Right lobe of liver (tissue), 6 donors: ENCODE measurements at regions not wholly inside any gene's neighbourhood (a gene's known extent, or its start where the extent isn't known, plus 50 kb on each side); places are given as distances from the start of the nearest gene placed in this dataset.

Experiments
- ATAC-seq, 4 donors: fragments of 200-7000 bp; cut with Tn5 transposase; one replicate each; pipeline ENCODE4 v1.9.1; 2020; ENCODE audit warnings: mild to moderate bottlenecking in 4 of 4, moderate library complexity in 4 of 4
- DNase-seq, 3 donors: peaks; one replicate each; pipeline ENCODE4 v3.0.0-alpha.2; 2020
- H3K27ac ChIP-seq, 3 donors: fragments of 200-600 bp; one replicate each; pipeline ENCODE4 v1.8.0; 2022
- H3K27me3 ChIP-seq, 2 donors: fragments of 200-600 bp; one replicate each; pipeline ENCODE4 v1.8.0; 2022
- H3K36me3 ChIP-seq, 4 donors: fragments of 200-600 bp; sonication (generic) in 1 of 4; one replicate each; pipeline versions ENCODE4 v1.5.1 to v1.8.0; 2017 to 2022; ENCODE audit warnings: control low read depth in 1 of 4
- H3K4me1 ChIP-seq, 4 donors: fragments of 200-600 bp; sonication (generic) in 1 of 4; one replicate each; pipeline versions ENCODE4 v1.5.1 to v1.8.0; 2017 to 2022; ENCODE audit warnings: control low read depth in 1 of 4
- H3K4me3 ChIP-seq, 3 donors: fragments of 200-600 bp; one replicate each; pipeline ENCODE4 v1.8.0; 2022
- H3K9me3 ChIP-seq, 4 donors: fragments of 200-600 bp; sonication (generic) in 1 of 4; one replicate each; pipeline versions ENCODE4 v1.5.1 to v1.8.0; 2017 to 2022; ENCODE audit warnings: control low read depth in 1 of 4
- CTCF ChIP-seq, 4 donors: fragments of 200-600 bp in 3 of 4; fragments of 450-650 bp in 1 of 4; IDR thresholded peaks; one replicate each; pipeline versions ENCODE4 v1.5.1 to v1.8.0; 2016 to 2022; ENCODE audit warnings: antibody characterized with exemption in 4 of 4, mild to moderate bottlenecking in 2 of 4
- POLR2A ChIP-seq: fragments of 450-650 bp; IDR thresholded peaks from one replicate; pipeline ENCODE4 v1.6.1; 2017; ENCODE audit warnings: antibody characterized with exemption, mild to moderate bottlenecking
- WGBS: methylation state at CpG from one replicate; pipeline ENCODE4 v1.1.6; 2018; ENCODE audit warnings: low coverage, low lambda C conversion rate; ENCODE audit not compliant: insufficient coverage; ENCODE audit errors: missing lambda C conversion rate; 5-methylcytosine and 5-hydroxymethylcytosine counted together
- intact Hi-C, 2 donors: fragments of 100-400 bp; cut with DNase I; formaldehyde crosslinking; loops; one replicate each; pipeline versions ENCODE4 v1.11.2 to v1.14.1; 2022
- donor health status: DM: no; HTN: yes; CAD: no.
- donor health status: DM: no; HTN: no; CAD: no.
- donor health status: DM: no; HTN: no; CAD: no.
- donor health status: DM: no; HTN: yes; CAD: no.
- donor health status: DM: no; HTN: yes; CAD: no.

- intact Hi-C loops, result no loop called here
- TF ChIP-seq CTCF (IDR thresholded peaks at IDR 0.05) (no peak), POLR2A (no peak)
- Histone ChIP-seq H3K36me3 (no peaks in the 10 kb centered on the region), H3K4me1 (peaks cover 0 to 66% (median 29%) of the 10 kb centered on the region in 4 donors), H3K27ac (peak overlapping the region in 2 of 3 donors; percentile 64 to 78), H3K4me3 (no peak overlapping the region), H3K9me3 (no peaks in the 10 kb centered on the region), H3K27me3 (no peaks in the 10 kb centered on the region)
- ATAC-seq (no peak), DNase-seq (no peak)
- WGBS, result no CpG with 5 or more reads among the region's 8 CpGs
Observed at GRCh38 chr9:89698411-89699005, 93.7 kb downstream of the GADD45G start.

GRCh38 chr9:89699646-89700045 lies 94.8 kb downstream of the GADD45G start:
- peaks cover 0 to 73% (median 32%) of the 10 kb centered on the region in 4 donors for H3K4me1 ChIP-seq

GRCh38 chr9:89701221-89701798 lies 96.5 kb downstream of the GADD45G start:
- ATAC-seq (no peak), DNase-seq (no peak)
- no peaks in the 10 kb centered on the region for H3K9me3 ChIP-seq
- H3K27ac ChIP-seq, result no peak overlapping the region
- H3K27me3 ChIP-seq, result no peaks in the 10 kb centered on the region
- H3K36me3 ChIP-seq, result no peaks in the 10 kb centered on the region
- TF ChIP-seq POLR2A (no peak), CTCF (IDR thresholded peaks at IDR 0.05) (no peak)
- H3K4me1 ChIP-seq, result peaks cover 0 to 73% (median 32%) of the 10 kb centered on the region in 4 donors
- WGBS, result 62% methylated on average over 10 of the region's 14 CpGs
- intact Hi-C loops, result no loop called here
- H3K4me3 ChIP-seq, result no peak overlapping the region

More at GRCh38 chr9:89699646-89700045, 94.8 kb downstream of the GADD45G start:
- intact Hi-C loops, result no loop called here
- peak; percentile 59 to 90 (median 77) for DNase-seq
- H3K36me3 ChIP-seq, result no peaks in the 10 kb centered on the region
- peak overlapping the region in 2 of 3 donors; percentile 64 to 78 for H3K27ac ChIP-seq
- TF ChIP-seq CTCF (IDR thresholded peaks at IDR 0.05) (no peak), POLR2A (no peak)
- 25% methylated on average over 6 of the region's 11 CpGs for WGBS
- no peak overlapping the region for H3K4me3 ChIP-seq
- no peaks in the 10 kb centered on the region for H3K9me3 ChIP-seq
- no peaks in the 10 kb centered on the region for H3K27me3 ChIP-seq
- peak; percentile 66 to 84 (median 80) for ATAC-seq

GRCh38 chr9:89702401-89702800 lies 97.6 kb downstream of the GADD45G start:
- Histone ChIP-seq H3K4me3 (no peak overlapping the region), H3K4me1 (peaks cover 0 to 66% (median 28%) of the 10 kb centered on the region in 4 donors), H3K27ac (no peak overlapping the region), H3K27me3 (no peaks in the 10 kb centered on the region), H3K36me3 (no peaks in the 10 kb centered on the region), H3K9me3 (no peaks in the 10 kb centered on the region)
- ATAC-seq (no peak), DNase-seq (no peak)
- 90% methylated on average over 3 of the region's 3 CpGs for WGBS
- intact Hi-C loops, result no loop called here
- no peak for TF ChIP-seq POLR2A
- TF ChIP-seq CTCF (IDR thresholded peaks at IDR 0.05), result no peak
